ENCODE measurements at regions not wholly inside any gene's neighbourhood (a gene's known extent, or its start where the extent isn't known, plus 50 kb on each side); places are given as distances from the start of the nearest gene placed in this dataset.

GRCh38 chr1:229947968-229948367, 119.1 kb upstream of the GALNT2 start:
- Mint-ChIP-seq H3K36me3 (ENCODE audit: low read depth) (no peaks in the 10 kb centered on the region), H3K27ac (no peak overlapping the region), H3K9me3 (no peaks in the 10 kb centered on the region; the same call in 1 of the 2 replicates), H3K4me1 (ENCODE audit: low read depth) (no peaks in the 10 kb centered on the region), H3K27me3 (ENCODE audit: insufficient read depth) (peaks cover 13% of the 10 kb centered on the region; the same call in 1 of the 2 replicates), H3K4me3 (no peak overlapping the region)
- no peak for DNase-seq
- no peak for TF ChIP-seq CTCF (IDR thresholded peaks at IDR 0.05)

DNA sequence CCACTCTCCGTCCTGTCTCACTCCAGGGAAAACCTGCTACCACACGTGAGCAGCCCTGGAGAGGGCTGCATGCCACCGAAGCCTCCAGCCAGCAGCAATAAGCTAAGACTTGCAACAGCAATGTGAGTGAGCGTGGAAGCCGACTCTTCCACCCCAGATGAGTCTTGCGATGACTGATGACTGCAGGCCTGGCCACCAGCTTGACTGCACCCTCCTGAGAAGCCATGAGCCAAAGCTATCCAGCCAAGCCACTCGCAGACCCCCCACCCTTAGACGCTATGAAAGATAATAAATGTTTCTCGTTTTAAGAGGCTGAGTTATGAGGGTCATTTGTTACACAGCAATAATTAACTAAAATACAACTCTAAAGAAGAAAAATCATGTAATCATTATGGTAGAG, 118.6 kb upstream of the GALNT2 start:
- no peak for DNase-seq
- H3K27ac Mint-ChIP-seq: no peak overlapping the region
- H3K4me3 Mint-ChIP-seq: no peak overlapping the region
- H3K27me3 Mint-ChIP-seq (ENCODE audit: insufficient read depth): peaks cover 12% of the 10 kb centered on the region; the same call in 1 of the 2 replicates
- no peaks in the 10 kb centered on the region for H3K36me3 Mint-ChIP-seq (ENCODE audit: low read depth)
- TF ChIP-seq CTCF (IDR thresholded peaks at IDR 0.05): no peak
- H3K4me1 Mint-ChIP-seq (ENCODE audit: low read depth): no peaks in the 10 kb centered on the region
- no peaks in the 10 kb centered on the region; the same call in 1 of the 2 replicates for H3K9me3 Mint-ChIP-seq

- Mint-ChIP-seq H3K36me3 (ENCODE audit: low read depth) (no peaks in the 10 kb centered on the region), H3K4me1 (ENCODE audit: low read depth) (no peaks in the 10 kb centered on the region)
Observed at GRCh38 chr1:229949500-229949899, 117.5 kb upstream of the GALNT2 start.

DNA sequence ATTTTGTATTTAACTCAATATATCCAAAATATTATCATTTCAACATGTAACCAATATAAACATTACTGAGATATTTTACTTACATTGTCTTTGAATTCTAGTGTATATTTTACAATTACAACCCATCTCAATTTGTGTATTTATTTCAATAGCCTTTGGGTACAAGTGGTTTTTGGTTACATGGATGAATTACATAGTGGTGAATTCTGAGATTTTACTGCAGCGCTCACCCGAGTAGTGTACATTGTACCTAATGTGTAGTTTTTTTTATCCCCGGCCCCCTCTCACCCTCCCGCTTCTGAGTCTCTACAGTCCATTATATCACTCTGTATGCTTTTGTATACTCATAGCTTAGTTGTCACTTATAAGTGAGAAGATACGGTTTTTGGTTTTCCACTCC, 117.0 kb upstream of the GALNT2 start:
- no peaks in the 10 kb centered on the region for H3K36me3 Mint-ChIP-seq (ENCODE audit: low read depth)
- H3K27me3 Mint-ChIP-seq (ENCODE audit: insufficient read depth): peaks cover 12% of the 10 kb centered on the region; the same call in 1 of the 2 replicates
- no peak overlapping the region for H3K4me3 Mint-ChIP-seq
- H3K9me3 Mint-ChIP-seq: no peaks in the 10 kb centered on the region; the same call in 1 of the 2 replicates
- no peak for TF ChIP-seq CTCF (IDR thresholded peaks at IDR 0.05)
- no peak for DNase-seq
- H3K4me1 Mint-ChIP-seq (ENCODE audit: low read depth): no peaks in the 10 kb centered on the region
- no peak overlapping the region for H3K27ac Mint-ChIP-seq

More at GRCh38 chr1:229949500-229949899, 117.5 kb upstream of the GALNT2 start:
- H3K4me3 Mint-ChIP-seq: no peak overlapping the region
- DNase-seq: no peak
- TF ChIP-seq CTCF (IDR thresholded peaks at IDR 0.05): no peak
- peaks cover 12% of the 10 kb centered on the region; the same call in 1 of the 2 replicates for H3K27me3 Mint-ChIP-seq (ENCODE audit: insufficient read depth)
- no peaks in the 10 kb centered on the region; the same call in 1 of the 2 replicates for H3K9me3 Mint-ChIP-seq
- H3K27ac Mint-ChIP-seq: no peak overlapping the region

DNA sequence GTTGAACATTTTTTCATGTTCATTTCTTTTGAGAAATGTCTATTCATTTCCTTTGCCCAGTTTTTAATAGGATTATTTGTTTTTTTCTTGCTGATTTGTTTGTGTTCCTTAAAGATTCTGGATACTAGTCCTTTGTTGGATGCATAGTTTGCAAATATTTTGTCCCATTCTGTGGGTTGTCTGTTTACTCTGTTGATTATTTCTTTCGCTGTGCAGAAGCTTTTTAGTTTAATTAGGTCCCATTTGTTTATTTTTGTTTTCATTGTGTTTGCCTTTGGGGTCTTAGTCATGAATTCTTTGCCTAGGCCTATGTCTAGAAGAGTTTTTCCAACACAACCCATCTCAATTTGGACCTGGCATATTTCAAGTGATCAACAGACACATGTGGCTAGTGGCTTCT, 116.1 kb upstream of the GALNT2 start:
- no peak overlapping the region for H3K4me3 Mint-ChIP-seq
- no peak overlapping the region for H3K27ac Mint-ChIP-seq
- no peaks in the 10 kb centered on the region for H3K9me3 Mint-ChIP-seq
- H3K4me1 Mint-ChIP-seq (ENCODE audit: low read depth): no peaks in the 10 kb centered on the region
- no peak for TF ChIP-seq CTCF (IDR thresholded peaks at IDR 0.05)
- peaks cover 9% of the 10 kb centered on the region; the same call in 1 of the 2 replicates for H3K27me3 Mint-ChIP-seq (ENCODE audit: insufficient read depth)
- no peak for DNase-seq
- no peaks in the 10 kb centered on the region for H3K36me3 Mint-ChIP-seq (ENCODE audit: low read depth)

All from HFFc6 (cell line).